ENCODE measurements at regions not wholly inside any gene's neighbourhood (a gene's known extent, or its start where the extent isn't known, plus 50 kb on each side); places are given as distances from the start of the nearest gene placed in this dataset.

GRCh38 chr2:792687-793086 is 115.5 kb upstream of the TMEM18 start:
- DNase-seq (ENCODE audit: low read depth in 2 of 2), result no peak
- TF ChIP-seq CTCF (IDR thresholded peaks at IDR 0.05; ENCODE audit: low read depth, low read length), result no peak
- no peak overlapping the region for H3K4me3 ChIP-seq (replicated peaks in 1 of 2; ENCODE audit: low read depth in 2 of 2, low read length in 2 of 2)

- no peak overlapping the region for H3K4me3 ChIP-seq (replicated peaks in 1 of 2; ENCODE audit: low read depth in 2 of 2, low read length in 2 of 2)
- DNase-seq (ENCODE audit: low read depth in 2 of 2), result no peak
- no peak for TF ChIP-seq CTCF (IDR thresholded peaks at IDR 0.05; ENCODE audit: low read depth, low read length)
Measured at GRCh38 chr2:790634-791245, 113.5 kb upstream of the TMEM18 start.

- no peak for TF ChIP-seq CTCF (IDR thresholded peaks at IDR 0.05; ENCODE audit: low read depth, low read length)
Measured at GRCh38 chr2:790081-790480, 112.9 kb upstream of the TMEM18 start.

GRCh38 chr2:789529-789928 is 112.3 kb upstream of the TMEM18 start:
- H3K4me3 ChIP-seq (replicated peaks in 1 of 2; ENCODE audit: low read depth in 2 of 2, low read length in 2 of 2), result no peak overlapping the region
- TF ChIP-seq CTCF (IDR thresholded peaks at IDR 0.05; ENCODE audit: low read depth, low read length), result no peak
- no peak for DNase-seq (ENCODE audit: low read depth in 2 of 2)

More at GRCh38 chr2:790081-790480, 112.9 kb upstream of the TMEM18 start:
- no peak for DNase-seq (ENCODE audit: low read depth in 2 of 2)
- H3K4me3 ChIP-seq (replicated peaks in 1 of 2; ENCODE audit: low read depth in 2 of 2, low read length in 2 of 2), result no peak overlapping the region

GRCh38 chr2:788227-789032 is 111.2 kb upstream of the TMEM18 start:
- no peak for TF ChIP-seq CTCF (IDR thresholded peaks at IDR 0.05; ENCODE audit: low read depth, low read length)
- DNase-seq (ENCODE audit: low read depth in 2 of 2), result no peak
- H3K4me3 ChIP-seq (replicated peaks in 1 of 2; ENCODE audit: low read depth in 2 of 2, low read length in 2 of 2), result no peak overlapping the region

GRCh38 chr2:784753-785152 is 107.5 kb upstream of the TMEM18 start:
- DNase-seq (ENCODE audit: low read depth in 2 of 2), result no peak
- no peak overlapping the region for H3K4me3 ChIP-seq (replicated peaks in 1 of 2; ENCODE audit: low read depth in 2 of 2, low read length in 2 of 2)
- TF ChIP-seq CTCF (IDR thresholded peaks at IDR 0.05; ENCODE audit: low read depth, low read length), result no peak

Data from cardiac fibroblast (primary cell).